ENCODE measurements at regions not wholly inside any gene's neighbourhood (a gene's known extent, or its start where the extent isn't known, plus 50 kb on each side); places are given as distances from the start of the nearest gene placed in this dataset.
"Not testable (repeated sequence)": the region's sequence is repeated elsewhere in the genome, so short reads cannot be mapped to it uniquely, and the experiment has no call there.

DNA sequence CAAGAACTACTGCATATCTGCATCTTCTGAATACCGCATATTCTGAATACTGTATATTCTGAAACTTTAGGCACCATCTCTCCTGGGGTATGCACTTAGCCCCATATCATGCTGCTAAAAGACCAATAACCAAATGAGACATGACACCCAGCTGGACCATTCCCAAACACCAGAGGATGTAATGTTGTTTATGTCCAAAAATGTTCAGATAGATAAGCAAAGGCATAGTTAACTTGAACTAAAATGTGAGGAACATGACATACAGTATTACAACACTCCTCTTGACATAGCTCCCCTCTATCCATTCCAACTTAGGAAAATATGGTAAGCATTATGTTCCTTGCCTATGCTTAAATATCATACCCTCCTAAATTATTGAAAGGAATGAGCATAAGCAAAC lies 127.3 kb downstream of the TENT5A start:
- DNase-seq (ENCODE audit: low read depth): no peak

DNA sequence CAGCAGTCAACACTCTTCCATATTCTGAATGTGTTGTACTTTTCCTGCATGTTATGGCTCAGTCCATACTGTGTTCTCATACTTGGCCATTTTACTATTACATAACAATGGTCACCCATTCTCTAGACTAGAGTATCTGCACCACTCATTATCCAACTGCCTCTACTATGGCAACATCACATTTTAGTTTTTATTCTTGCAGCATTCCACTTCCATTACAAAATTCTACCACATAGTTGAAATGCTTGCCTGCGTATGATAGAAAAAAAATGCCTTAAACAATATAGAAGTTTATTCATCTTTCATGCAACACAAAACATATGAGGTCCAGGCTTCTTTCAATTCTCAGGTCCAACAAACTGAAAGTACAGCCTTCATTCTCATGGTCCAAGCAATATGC lies 128.0 kb downstream of the TENT5A start:
- no peak for DNase-seq (ENCODE audit: low read depth)

DNA sequence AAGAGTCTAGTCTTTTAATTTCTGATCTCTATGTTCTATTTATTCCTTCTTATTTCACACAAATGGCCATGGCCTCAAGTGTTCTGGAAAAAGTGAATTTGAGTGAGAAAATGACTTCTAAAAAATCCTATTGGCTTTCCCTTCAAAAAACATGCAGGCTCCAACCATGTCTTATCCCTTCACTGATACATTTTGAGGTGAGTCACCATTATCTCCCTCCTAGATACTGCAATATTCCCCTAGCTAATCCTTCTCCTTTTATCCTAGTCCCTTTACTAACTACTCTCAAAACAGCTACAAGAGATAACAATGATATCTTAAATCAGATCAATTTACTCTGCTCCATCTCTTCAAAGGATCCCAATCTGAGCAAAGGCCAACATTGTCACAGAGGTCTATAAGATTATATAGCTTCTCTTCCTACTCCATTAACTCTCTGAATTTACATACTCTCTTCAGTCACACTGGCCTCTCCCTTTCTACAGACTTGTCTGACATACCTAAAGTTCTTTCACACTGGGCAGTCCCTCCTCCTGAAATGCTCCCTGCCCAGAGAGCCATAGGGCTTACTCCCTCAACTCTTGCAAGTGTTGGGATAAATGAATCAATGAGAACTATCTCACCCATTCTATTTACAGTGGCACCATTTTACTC lies 129.2 kb downstream of the TENT5A start:
- no peak for DNase-seq (ENCODE audit: low read depth)

GRCh38 chr6:81621816-81622395 lies 130.6 kb downstream of the TENT5A start:
- no peak for DNase-seq (ENCODE audit: low read depth)

GRCh38 chr6:81614292-81614691 lies 138.2 kb downstream of the TENT5A start:
- peak; percentile 25 for DNase-seq (ENCODE audit: low read depth)

GRCh38 chr6:81613606-81614005 lies 138.9 kb downstream of the TENT5A start:
- peak; percentile 92 for DNase-seq (ENCODE audit: low read depth)

GRCh38 chr6:81612136-81612535 lies 140.3 kb downstream of the TENT5A start:
- DNase-seq (ENCODE audit: low read depth): no peak

- DNase-seq (ENCODE audit: low read depth): no peak
Measured at GRCh38 chr6:81609736-81610135, 142.7 kb downstream of the TENT5A start.

- peak; percentile 43 for DNase-seq (ENCODE audit: low read depth)
Measured at GRCh38 chr6:81608776-81609175, 143.7 kb downstream of the TENT5A start.

GRCh38 chr6:81606965-81607381 lies 145.5 kb downstream of the TENT5A start:
- DNase-seq (ENCODE audit: low read depth): peak; percentile 67

- DNase-seq (ENCODE audit: low read depth): no peak
Measured at GRCh38 chr6:81605526-81605925, 147.0 kb downstream of the TENT5A start.

DNA sequence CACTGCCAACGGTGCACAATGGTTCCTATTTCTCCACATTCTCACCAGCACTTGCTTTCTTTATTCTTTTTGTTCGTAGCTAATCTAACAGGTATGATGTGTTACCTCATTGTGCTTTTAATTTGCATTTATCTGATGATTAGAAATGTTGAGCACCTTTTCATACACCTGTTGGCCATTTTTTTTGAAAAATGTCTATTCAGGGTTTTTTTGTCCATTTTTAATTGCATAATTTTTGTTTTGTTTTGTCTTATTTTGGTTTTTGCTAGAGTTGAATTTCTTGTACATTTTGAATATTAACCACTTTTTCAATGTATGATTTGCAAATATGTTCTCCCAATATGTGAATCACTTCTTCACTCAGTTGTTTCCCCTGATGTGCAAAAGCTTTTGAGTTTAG lies 150.6 kb downstream of the TENT5A start:
- DNase-seq (ENCODE audit: low read depth): no peak

GRCh38 chr6:81600488-81600887 lies 152.0 kb downstream of the TENT5A start:
- DNase-seq (ENCODE audit: low read depth): not testable (repeated sequence)

- no peak for DNase-seq (ENCODE audit: low read depth)
Measured at GRCh38 chr6:81594501-81594900, 158.0 kb downstream of the TENT5A start.

DNA sequence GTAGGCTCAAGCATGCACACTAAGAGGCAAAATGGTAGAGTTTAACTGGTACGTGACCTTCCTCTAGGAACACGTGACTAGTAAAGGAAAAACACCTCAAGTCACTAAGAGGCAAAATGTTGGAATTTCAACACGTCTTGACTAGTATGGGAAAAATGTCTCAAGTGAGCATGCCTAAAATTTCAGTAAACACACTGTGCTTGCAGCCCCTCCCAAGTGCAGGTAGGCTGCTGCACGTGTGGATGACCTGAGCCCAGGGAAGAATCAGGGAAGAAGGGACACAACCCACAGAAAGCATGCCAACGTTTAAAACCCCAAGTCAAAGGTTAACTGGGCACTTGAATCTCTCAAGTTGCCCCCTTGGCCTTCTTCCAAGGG lies 162.2 kb downstream of the TENT5A start:
- DNase-seq (ENCODE audit: low read depth): no peak

- DNase-seq (ENCODE audit: low read depth): no peak
Measured at GRCh38 chr6:81589465-81590313, 162.8 kb downstream of the TENT5A start.

- DNase-seq (ENCODE audit: low read depth): not testable (repeated sequence)
Measured at GRCh38 chr6:81585686-81586085, 166.8 kb downstream of the TENT5A start.

GRCh38 chr6:81584156-81584555 lies 168.3 kb downstream of the TENT5A start:
- DNase-seq (ENCODE audit: low read depth): not testable (repeated sequence)

GRCh38 chr6:81575442-81575841 lies 177.0 kb downstream of the TENT5A start:
- no peak for DNase-seq (ENCODE audit: low read depth)

GRCh38 chr6:81572020-81572419 lies 180.5 kb downstream of the TENT5A start:
- DNase-seq (ENCODE audit: low read depth): no peak

DNA sequence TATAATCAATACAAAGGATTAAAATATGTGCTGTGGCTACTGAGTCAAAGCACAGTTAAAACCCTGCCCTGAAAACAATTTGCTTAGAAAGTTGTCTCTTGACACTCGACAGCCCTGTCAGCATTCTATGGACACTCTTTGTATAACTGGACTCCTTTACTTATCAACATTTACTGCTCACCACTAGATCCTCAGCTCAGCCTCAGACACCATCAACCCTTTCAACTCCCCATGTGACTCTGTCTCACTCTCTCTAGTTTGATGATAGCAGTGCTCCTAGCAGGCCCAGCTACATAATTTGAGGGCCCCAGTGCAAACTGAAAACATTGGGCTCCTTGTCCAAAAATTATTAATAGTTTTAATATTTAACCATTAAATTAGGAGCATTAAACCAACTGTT lies 181.8 kb downstream of the TENT5A start:
- no peak for DNase-seq (ENCODE audit: low read depth)

DNA sequence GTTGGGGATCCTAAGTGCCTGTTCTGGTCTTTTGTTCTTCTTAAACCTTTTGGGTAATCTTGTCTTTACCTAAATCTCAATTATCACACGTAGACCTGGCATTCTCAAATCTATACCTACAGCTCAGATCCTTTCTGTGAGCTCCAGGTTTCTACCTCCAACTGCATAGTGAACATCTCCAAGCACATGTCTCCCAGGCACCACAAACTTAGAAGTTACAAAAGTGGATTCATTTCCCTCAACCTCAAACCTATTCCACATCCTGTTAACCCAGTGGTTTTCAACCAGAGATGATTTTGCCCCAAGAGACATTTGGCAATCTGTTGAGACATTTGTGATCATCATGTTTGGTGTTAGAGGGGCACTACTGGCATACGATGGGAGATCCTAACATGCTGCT lies 183.5 kb downstream of the TENT5A start:
- DNase-seq (ENCODE audit: low read depth): no peak

DNA sequence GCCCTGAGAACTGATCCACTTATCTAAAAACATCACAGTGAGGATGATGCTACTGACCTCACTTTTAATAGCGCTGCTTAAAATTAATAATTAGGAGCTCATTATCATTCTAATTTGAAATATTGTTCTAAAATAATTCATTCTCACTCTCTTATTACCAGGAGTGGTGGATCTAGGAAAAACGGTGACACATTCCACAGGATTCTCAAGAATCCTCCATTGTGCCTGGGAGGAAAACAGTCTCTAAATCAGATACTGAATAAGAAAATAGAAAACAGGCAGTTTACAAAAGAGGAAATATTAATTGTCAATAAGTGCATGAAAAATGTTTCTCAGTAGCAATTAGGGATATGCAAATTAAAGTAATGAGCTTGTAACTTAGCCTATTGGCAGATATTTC lies 187.4 kb downstream of the TENT5A start:
- no peak for DNase-seq (ENCODE audit: low read depth)
